Erythroblast (primary cell): ENCODE measurements at regions not wholly inside any gene's neighbourhood (a gene's known extent, or its start where the extent isn't known, plus 50 kb on each side); places are given as distances from the start of the nearest gene placed in this dataset.

Experiments used
- GATA1 ChIP-seq: IDR thresholded peaks from 2 replicates; pipeline ENCODE4 v1.6.1; 2011; ENCODE audit warnings: low read depth, mild to moderate bottlenecking, control low read depth, low read length, moderate library complexity
- POLR2A ChIP-seq: IDR thresholded peaks from 2 replicates; pipeline ENCODE4 v1.6.1; 2011; ENCODE audit warnings: mild to moderate bottlenecking, low read length

DNA sequence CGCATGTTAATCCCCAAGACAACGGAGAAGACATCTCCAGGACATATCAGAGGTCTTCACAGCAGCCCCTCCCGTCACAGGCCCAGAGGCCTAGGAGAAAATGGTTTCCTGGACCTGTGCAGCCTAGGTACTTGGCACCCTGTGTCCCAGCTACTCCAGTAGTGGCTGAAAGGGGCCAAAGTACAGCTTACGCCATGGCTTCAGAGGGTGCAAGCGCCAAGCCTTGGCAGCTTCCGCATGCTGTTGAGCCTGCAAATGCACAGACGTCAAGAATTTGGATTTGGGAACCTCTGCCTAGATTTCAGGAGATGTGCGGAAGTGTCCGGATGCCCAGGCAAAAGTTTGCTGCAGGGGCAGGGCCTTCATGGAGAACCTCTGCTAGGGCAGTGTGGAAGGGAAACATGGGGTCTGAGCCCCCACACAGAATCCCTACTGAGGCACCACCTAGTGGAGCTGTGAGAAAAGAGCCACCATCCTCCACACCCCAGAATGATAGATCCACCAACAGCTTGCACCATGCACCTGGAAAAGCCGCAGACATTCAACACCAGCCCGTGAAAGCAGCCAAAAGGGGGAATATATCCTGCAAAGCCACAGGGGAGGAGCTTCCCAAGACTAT is 159.3 kb upstream of the COX10 start:
- TF ChIP-seq POLR2A (no peak), GATA1 (no peak)
